ENCODE measurements at regions not wholly inside any gene's neighbourhood (a gene's known extent, or its start where the extent isn't known, plus 50 kb on each side); places are given as distances from the start of the nearest gene placed in this dataset.

- Histone ChIP-seq H3K4me2 (ENCODE audit: control insufficient read depth, insufficient read depth) (no peak overlapping the region), H2AFZ (ENCODE audit: control insufficient read depth, low read depth, low read length) (no peak overlapping the region), H3K27ac (ENCODE audit: control insufficient read depth, insufficient read depth) (no peak overlapping the region), H3K9ac (ENCODE audit: control insufficient read depth, insufficient read depth, low read length) (no peak overlapping the region), H3K9me3 (replicated peaks; ENCODE audit: control insufficient read depth, insufficient read depth, low read length) (no peaks in the 10 kb centered on the region), H3K4me1 (ENCODE audit: control insufficient read depth, insufficient read depth, low read length) (no peaks in the 10 kb centered on the region), H4K20me1 (ENCODE audit: control insufficient read depth, insufficient read depth) (no peaks in the 10 kb centered on the region), H3K27me3 (replicated peaks in 1 of 2; ENCODE audit: control insufficient read depth in 2 of 2, insufficient read depth in 2 of 2, low read length in 1 of 2) (no peaks in the 10 kb centered on the region), H3K4me3 (no peak overlapping the region), H3K36me3 (ENCODE audit: control insufficient read depth in 2 of 2, insufficient read depth in 2 of 2, low read length in 1 of 2) (no peaks in the 10 kb centered on the region), H3K79me2 (ENCODE audit: control insufficient read depth, insufficient read depth, low read length) (no peaks in the 10 kb centered on the region)
- TF ChIP-seq SMAD1 (IDR thresholded peaks at IDR 0.05; ENCODE audit: low read depth, partially characterized antibody) (no peak), LARP7 (IDR thresholded peaks at IDR 0.05) (no peak), IKZF1 (conservative IDR thresholded peaks at IDR 0.05) (no peak), BRCA1 (IDR thresholded peaks at IDR 0.05; ENCODE audit: low read depth, low read length) (no peak), ZNF592 (IDR thresholded peaks at IDR 0.05) (no peak), NFIC (IDR thresholded peaks at IDR 0.05; ENCODE audit: low read depth, low read length) (no peak), FOXK2 (IDR thresholded peaks at IDR 0.05) (no peak), CBX5 (IDR thresholded peaks at IDR 0.05; ENCODE audit: low read depth) (no peak)
- WGBS (ENCODE audit: insufficient coverage, insufficient replicate concordance, low lambda C conversion rate, missing lambda C conversion rate) = 59% methylated on average over 5 of the region's 5 CpGs
- CTCF ChIA-PET = no interaction called here
- intact Hi-C loops (cut with micrococcal nuclease; ENCODE audit: unreplicated experiment) (no loop called here), in situ Hi-C loops (cut with MboI) (no loop called here)
- RAD21 ChIA-PET (ENCODE audit: unreplicated experiment) = no interaction called here
- POLR2A ChIA-PET = no interaction called here
- BruUV-seq (replicated peaks) = no TSS peak
- DNase-seq (ENCODE audit: low read depth, low spot score) (no peak), ATAC-seq (no peak), FAIRE-seq (no peak)
- SMC1A ChIA-PET (ENCODE audit: uncharacterized antibody, unreplicated experiment) = interaction anchor here (1.1 kb wide), 1 partner anchor 9 kb away, joined by 3 read pairs; no protein-coding TSS in a partner anchor
Observed at GRCh38 chr5:96142184-96142781, 180.6 kb upstream of the ELL2 start.
